ENCODE measurements at regions not wholly inside any gene's neighbourhood (a gene's known extent, or its start where the extent isn't known, plus 50 kb on each side); places are given as distances from the start of the nearest gene placed in this dataset.

- no peak for TF ChIP-seq CTCF (IDR thresholded peaks at IDR 0.05)
- H3K9me3 Mint-ChIP-seq: peaks cover 2% of the 10 kb centered on the region
- no peak for DNase-seq
- H3K36me3 Mint-ChIP-seq (ENCODE audit: low read depth): no peaks in the 10 kb centered on the region
- H3K27me3 Mint-ChIP-seq (ENCODE audit: low read depth, poor library complexity): peaks cover 4% of the 10 kb centered on the region
- no peak overlapping the region for H3K4me3 Mint-ChIP-seq
- H3K4me1 Mint-ChIP-seq: peaks cover 12% of the 10 kb centered on the region
- H3K27ac Mint-ChIP-seq: no peak overlapping the region
These were observed 985.1 kb downstream of the HACE1 start for GRCh38 chr6:103874575-103874974.

GRCh38 chr6:103872678-103873077 lies 987.0 kb downstream of the HACE1 start:
- H3K9me3 Mint-ChIP-seq: no peaks in the 10 kb centered on the region
- H3K36me3 Mint-ChIP-seq (ENCODE audit: low read depth): no peaks in the 10 kb centered on the region
- TF ChIP-seq CTCF (IDR thresholded peaks at IDR 0.05): no peak
- peaks cover 12% of the 10 kb centered on the region for H3K4me1 Mint-ChIP-seq
- no peak for DNase-seq
- no peak overlapping the region for H3K27ac Mint-ChIP-seq
- H3K27me3 Mint-ChIP-seq (ENCODE audit: low read depth, poor library complexity): no peaks in the 10 kb centered on the region
- no peak overlapping the region for H3K4me3 Mint-ChIP-seq

GRCh38 chr6:103872233-103872632 lies 987.5 kb downstream of the HACE1 start:
- H3K27me3 Mint-ChIP-seq (ENCODE audit: low read depth, poor library complexity): no peaks in the 10 kb centered on the region
- DNase-seq: no peak
- no peaks in the 10 kb centered on the region for H3K9me3 Mint-ChIP-seq
- peaks cover 12% of the 10 kb centered on the region for H3K4me1 Mint-ChIP-seq
- no peak overlapping the region for H3K27ac Mint-ChIP-seq
- no peaks in the 10 kb centered on the region for H3K36me3 Mint-ChIP-seq (ENCODE audit: low read depth)
- H3K4me3 Mint-ChIP-seq: no peak overlapping the region
- no peak for TF ChIP-seq CTCF (IDR thresholded peaks at IDR 0.05)

GRCh38 chr6:103870970-103871369 lies 988.7 kb downstream of the HACE1 start:
- DNase-seq: no peak
- no peak overlapping the region for H3K4me3 Mint-ChIP-seq
- no peaks in the 10 kb centered on the region for H3K9me3 Mint-ChIP-seq
- TF ChIP-seq CTCF (IDR thresholded peaks at IDR 0.05): no peak
- peaks cover 10% of the 10 kb centered on the region for H3K4me1 Mint-ChIP-seq
- no peaks in the 10 kb centered on the region for H3K27me3 Mint-ChIP-seq (ENCODE audit: low read depth, poor library complexity)
- no peaks in the 10 kb centered on the region for H3K36me3 Mint-ChIP-seq (ENCODE audit: low read depth)
- no peak overlapping the region for H3K27ac Mint-ChIP-seq

GRCh38 chr6:103862297-103862696 lies 997.4 kb downstream of the HACE1 start:
- Mint-ChIP-seq H3K9me3 (no peaks in the 10 kb centered on the region), H3K27ac (no peak overlapping the region), H3K4me3 (no peak overlapping the region), H3K4me1 (no peaks in the 10 kb centered on the region), H3K36me3 (ENCODE audit: low read depth) (no peaks in the 10 kb centered on the region), H3K27me3 (ENCODE audit: low read depth, poor library complexity) (no peaks in the 10 kb centered on the region)
- DNase-seq: no peak
- TF ChIP-seq CTCF (IDR thresholded peaks at IDR 0.05): no peak

- H3K4me1 Mint-ChIP-seq: no peaks in the 10 kb centered on the region
- no peaks in the 10 kb centered on the region for H3K36me3 Mint-ChIP-seq (ENCODE audit: low read depth)
These were observed 1001.7 kb downstream of the HACE1 start for GRCh38 chr6:103858003-103858402.

More at GRCh38 chr6:103858003-103858402, 1001.7 kb downstream of the HACE1 start:
- no peaks in the 10 kb centered on the region for H3K27me3 Mint-ChIP-seq (ENCODE audit: low read depth, poor library complexity)
- H3K27ac Mint-ChIP-seq: no peak overlapping the region
- TF ChIP-seq CTCF (IDR thresholded peaks at IDR 0.05): no peak
- no peaks in the 10 kb centered on the region for H3K9me3 Mint-ChIP-seq
- H3K4me3 Mint-ChIP-seq: no peak overlapping the region
- no peak for DNase-seq

Measured in nephron progenitor cell (in vitro differentiated cells).